ENCODE measurements at regions not wholly inside any gene's neighbourhood (a gene's known extent, or its start where the extent isn't known, plus 50 kb on each side); places are given as distances from the start of the nearest gene placed in this dataset.

DNA sequence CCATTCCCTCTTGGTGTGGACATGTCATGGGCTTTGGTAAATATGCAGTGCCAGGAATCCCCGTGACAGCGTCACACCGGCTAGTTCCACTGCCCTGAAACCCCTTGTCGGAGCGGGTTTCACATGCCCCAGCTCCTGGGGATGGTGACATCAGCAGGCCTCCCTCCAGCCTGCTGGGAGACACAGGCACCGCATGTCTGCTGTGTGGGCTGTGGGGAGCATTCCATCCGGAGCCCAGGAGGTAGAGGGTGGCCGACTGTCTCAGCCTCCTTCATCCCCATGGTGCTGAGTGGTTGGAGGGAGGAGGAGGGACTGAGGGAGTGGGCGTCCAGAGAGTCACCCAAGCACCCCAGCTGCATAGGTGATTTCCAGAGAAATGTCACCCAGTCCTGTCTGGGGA is 1161.1 kb downstream of the BRD1 start:
- no peaks in the 10 kb centered on the region for H3K9me3 ChIP-seq
- H3K4me3 ChIP-seq, result no peak overlapping the region
- intact Hi-C loops (cut with DNase I), result no loop called here
- 63 to 85% (median 72%) methylated on average over 9 of the region's 9 CpGs for WGBS, 3 donors
- H3K4me1 ChIP-seq (ENCODE audit: insufficient read depth), result no peaks in the 10 kb centered on the region
- TF ChIP-seq, protein P1, sequence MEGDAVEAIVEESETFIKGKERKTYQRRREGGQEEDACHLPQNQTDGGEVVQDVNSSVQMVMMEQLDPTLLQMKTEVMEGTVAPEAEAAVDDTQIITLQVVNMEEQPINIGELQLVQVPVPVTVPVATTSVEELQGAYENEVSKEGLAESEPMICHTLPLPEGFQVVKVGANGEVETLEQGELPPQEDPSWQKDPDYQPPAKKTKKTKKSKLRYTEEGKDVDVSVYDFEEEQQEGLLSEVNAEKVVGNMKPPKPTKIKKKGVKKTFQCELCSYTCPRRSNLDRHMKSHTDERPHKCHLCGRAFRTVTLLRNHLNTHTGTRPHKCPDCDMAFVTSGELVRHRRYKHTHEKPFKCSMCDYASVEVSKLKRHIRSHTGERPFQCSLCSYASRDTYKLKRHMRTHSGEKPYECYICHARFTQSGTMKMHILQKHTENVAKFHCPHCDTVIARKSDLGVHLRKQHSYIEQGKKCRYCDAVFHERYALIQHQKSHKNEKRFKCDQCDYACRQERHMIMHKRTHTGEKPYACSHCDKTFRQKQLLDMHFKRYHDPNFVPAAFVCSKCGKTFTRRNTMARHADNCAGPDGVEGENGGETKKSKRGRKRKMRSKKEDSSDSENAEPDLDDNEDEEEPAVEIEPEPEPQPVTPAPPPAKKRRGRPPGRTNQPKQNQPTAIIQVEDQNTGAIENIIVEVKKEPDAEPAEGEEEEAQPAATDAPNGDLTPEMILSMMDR (IDR thresholded peaks at IDR 0.05), result no peak
- TF ChIP-seq POLR2A (IDR thresholded peaks at IDR 0.05) (no peak), EP300 (IDR thresholded peaks at IDR 0.05) (no peak)
- H3K27ac ChIP-seq, result no peak overlapping the region
- no peaks in the 10 kb centered on the region for H3K36me3 ChIP-seq
- H3K27me3 ChIP-seq, result no peaks in the 10 kb centered on the region
- DNase-seq, result no peak

DNA sequence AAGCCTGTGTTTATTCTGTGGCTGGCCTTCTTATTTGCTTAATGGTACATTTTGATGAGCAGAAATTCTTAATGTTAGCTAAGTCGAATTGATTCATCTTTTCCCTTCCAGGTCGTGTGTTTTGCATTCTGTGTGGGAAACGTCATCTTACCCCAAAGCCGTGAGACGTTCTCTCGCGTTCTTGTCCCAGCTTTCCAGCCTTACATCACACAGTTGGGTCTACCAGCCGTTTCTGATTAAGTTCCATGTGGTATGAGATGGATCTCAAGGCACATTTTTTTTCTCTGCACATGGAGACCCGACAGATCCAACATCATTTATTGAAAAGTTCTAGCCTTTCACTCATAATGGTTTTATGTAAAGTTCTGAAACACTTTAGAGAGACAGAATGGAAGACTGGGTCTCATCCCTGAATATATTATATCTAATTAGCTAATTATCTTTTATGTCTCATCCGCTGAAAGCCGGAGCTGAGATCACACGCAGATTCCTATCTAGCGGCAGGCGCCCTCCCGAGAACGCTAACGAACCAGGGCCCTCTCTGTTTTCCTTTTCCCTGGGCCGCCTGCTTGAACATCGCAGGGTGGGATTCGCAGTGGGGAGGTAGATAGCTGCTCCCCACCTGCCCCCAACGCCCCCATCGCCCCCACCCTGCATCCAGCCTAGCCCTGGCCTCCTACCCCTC is 1162.2 kb downstream of the BRD1 start:
- intact Hi-C loops (cut with DNase I), result no loop called here
- Histone ChIP-seq H3K36me3 (no peaks in the 10 kb centered on the region), H3K27me3 (no peaks in the 10 kb centered on the region), H3K27ac (no peak overlapping the region), H3K9me3 (no peaks in the 10 kb centered on the region), H3K4me1 (ENCODE audit: insufficient read depth) (no peaks in the 10 kb centered on the region), H3K4me3 (no peak overlapping the region)
- no peak for DNase-seq
- 88 to 92% (median 92%) methylated on average over 22 of the region's 22 CpGs for WGBS, 3 donors
- TF ChIP-seq, protein P1 (IDR thresholded peaks at IDR 0.05), result no peak
- no peak for TF ChIP-seq POLR2A (IDR thresholded peaks at IDR 0.05)
- no peak for TF ChIP-seq EP300 (IDR thresholded peaks at IDR 0.05)

DNA sequence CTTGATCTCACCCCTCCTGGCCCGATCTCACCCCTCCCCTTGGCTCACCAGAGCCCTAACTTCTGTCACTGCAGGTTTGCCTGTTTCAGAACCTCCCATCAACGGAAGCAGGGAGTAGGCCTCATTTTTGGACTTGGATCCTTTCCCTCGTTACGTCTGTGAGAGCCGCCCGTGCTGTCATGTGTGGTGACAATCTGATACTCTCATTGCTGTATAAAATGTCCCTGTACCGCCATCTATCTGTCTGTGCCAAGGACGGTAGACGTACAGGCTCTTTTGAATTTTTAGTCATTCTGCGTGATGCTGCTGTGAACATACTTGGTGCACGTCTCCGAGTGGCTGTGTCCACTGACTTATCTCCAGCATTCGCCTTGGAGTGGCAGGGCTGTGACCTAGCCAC is 1163.1 kb downstream of the BRD1 start:
- TF ChIP-seq POLR2A (IDR thresholded peaks at IDR 0.05) (no peak), EP300 (IDR thresholded peaks at IDR 0.05) (no peak)
- TF ChIP-seq, protein P1 (IDR thresholded peaks at IDR 0.05), result no peak

DNA sequence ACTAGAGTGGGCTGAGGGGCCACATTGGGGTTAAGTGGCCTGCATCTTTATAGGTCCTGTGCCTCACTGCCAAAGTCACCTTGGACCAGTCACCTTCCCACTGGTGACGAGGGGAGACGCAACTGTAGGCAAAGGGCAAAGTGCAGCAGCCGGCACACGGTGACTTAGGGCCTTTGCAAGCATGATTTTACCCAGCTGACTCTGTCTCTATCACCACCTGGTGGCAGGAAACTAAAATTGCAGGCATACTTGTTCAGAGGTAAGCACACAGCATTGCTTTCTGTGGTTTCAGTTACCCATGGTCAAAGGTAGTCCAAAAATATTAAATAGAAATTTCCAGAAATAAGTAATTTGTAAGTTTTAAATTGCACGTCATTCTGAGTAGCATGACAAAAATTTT is 1164.4 kb downstream of the BRD1 start:
- H3K4me3 ChIP-seq, result no peak overlapping the region
- no peaks in the 10 kb centered on the region for H3K36me3 ChIP-seq
- H3K27ac ChIP-seq, result no peak overlapping the region
- no peaks in the 10 kb centered on the region for H3K9me3 ChIP-seq
- H3K4me1 ChIP-seq (ENCODE audit: insufficient read depth), result no peaks in the 10 kb centered on the region
- no peaks in the 10 kb centered on the region for H3K27me3 ChIP-seq
- 79 to 87% (median 86%) methylated on average over 5 of the region's 5 CpGs for WGBS, 3 donors
- intact Hi-C loops (cut with DNase I), result no loop called here
- no peak for TF ChIP-seq POLR2A (IDR thresholded peaks at IDR 0.05)
- TF ChIP-seq, protein P1 (IDR thresholded peaks at IDR 0.05), result no peak
- no peak for TF ChIP-seq EP300 (IDR thresholded peaks at IDR 0.05)
- DNase-seq, result no peak

More for the DNA sequence above, 1163.1 kb downstream of the BRD1 start:
- H3K36me3 ChIP-seq, result no peaks in the 10 kb centered on the region
- no peaks in the 10 kb centered on the region for H3K4me1 ChIP-seq (ENCODE audit: insufficient read depth)
- intact Hi-C loops (cut with DNase I), result no loop called here
- DNase-seq, result no peak
- H3K27ac ChIP-seq, result no peak overlapping the region
- H3K4me3 ChIP-seq, result no peak overlapping the region
- no peaks in the 10 kb centered on the region for H3K9me3 ChIP-seq
- no peaks in the 10 kb centered on the region for H3K27me3 ChIP-seq
- 95 to 98% (median 95%) methylated on average over 13 of the region's 13 CpGs for WGBS, 3 donors
